HG03575 (cell line): ENCODE measurements at regions not wholly inside any gene's neighbourhood (a gene's known extent, or its start where the extent isn't known, plus 50 kb on each side); places are given as distances from the start of the nearest gene placed in this dataset.

Source experiments
- ATAC-seq: cut with Tn5 transposase; IDR thresholded peaks from one replicate; pipeline ENCODE4 v1.9.1; 2021; ENCODE audit not compliant: unreplicated experiment, insufficient number of reproducible peaks, low FRiP score; ENCODE audit errors: extremely low read depth

DNA sequence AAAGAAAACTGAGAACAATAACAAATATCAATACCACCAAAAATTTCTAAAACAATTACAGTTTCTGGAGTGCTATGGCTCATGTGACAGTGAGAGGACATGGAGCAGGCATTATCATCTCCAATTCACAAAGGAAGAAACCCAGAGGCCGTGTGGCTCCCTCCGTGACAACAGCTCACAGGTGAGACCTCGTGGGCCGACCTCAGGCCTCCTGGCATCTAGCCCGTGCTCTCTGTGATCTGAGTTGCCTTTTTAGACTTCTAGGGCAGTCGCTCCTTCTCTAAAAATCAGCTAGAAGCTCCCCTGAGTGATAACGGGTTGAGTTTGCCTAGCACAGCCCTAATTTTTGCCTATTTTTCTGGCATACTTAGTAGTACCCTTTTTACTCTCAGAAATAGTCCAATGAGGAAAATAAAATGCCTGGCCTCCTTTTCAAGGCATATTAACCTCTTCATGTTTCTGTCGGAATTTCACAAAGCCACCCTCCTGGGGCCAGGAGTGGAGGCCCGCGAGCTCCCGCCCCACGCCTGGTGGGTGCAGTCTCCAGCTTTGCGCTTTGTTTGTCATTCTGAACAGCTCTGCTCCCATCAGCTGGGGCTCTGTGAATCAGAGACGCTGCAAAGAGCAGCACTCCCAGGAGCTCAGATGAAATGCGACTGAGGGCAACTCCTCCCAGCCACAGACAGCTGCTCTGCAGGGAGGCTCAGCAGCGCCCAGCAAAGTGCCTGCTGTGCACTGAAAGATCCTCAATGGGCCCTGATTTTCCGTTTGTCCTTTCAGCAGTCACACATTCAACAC lies 292.5 kb downstream of the UQCRFS1 start:
- no peak for ATAC-seq

DNA sequence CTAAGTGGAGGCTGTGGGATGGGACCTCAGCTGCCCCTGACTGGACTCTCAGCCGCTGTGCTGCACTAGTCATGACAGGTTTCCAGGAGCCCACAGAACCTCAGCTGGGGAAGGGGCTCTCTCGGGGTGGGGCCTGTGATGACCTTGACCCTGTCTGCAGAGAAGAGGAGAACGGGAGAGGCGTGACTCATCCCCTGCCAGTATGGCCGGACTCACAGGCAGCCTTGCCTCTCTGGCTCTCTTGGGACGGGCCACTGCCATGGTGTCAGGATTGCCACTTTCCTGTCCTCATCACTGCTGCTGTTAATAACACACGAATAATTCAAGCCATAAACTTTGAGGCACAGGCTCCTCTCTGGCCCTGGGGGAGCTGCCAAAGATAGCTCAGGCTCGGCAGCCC lies 295.3 kb downstream of the UQCRFS1 start:
- no peak for ATAC-seq

DNA sequence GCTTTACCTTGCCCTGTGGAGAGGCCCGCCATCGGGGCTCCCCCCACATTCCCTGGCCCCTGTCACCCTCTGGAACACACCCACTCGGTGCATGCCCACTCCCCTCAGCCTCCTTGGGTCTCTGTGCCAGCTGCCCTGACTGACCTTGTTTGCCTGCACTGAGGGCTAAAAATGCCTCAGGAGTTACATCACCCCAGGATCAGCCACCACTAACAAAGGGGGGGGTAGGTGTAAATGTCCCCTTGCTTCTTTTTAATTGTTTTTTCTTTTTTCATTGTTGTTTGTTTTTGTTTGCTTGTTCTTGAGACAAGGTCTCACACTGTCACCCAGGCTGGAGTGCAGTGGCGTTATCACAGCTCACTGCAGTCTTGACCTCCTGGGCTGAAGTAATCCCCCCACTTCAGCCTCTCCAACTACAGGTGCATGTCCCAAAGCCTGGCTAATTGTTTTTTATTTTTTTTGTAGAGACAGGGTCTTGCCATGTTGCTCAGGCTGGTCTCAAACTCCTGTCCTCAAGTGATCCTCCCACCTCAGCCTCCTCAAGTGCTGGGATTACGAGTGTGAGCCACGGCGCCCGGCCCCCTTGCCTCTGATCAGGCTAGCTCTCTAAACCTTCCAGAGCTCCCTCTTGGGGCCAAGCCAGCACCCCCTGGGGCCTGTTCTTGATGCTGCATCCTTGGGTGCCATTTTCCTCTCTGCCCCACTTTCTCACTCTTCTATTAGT lies 297.1 kb downstream of the UQCRFS1 start:
- ATAC-seq = no peak

DNA sequence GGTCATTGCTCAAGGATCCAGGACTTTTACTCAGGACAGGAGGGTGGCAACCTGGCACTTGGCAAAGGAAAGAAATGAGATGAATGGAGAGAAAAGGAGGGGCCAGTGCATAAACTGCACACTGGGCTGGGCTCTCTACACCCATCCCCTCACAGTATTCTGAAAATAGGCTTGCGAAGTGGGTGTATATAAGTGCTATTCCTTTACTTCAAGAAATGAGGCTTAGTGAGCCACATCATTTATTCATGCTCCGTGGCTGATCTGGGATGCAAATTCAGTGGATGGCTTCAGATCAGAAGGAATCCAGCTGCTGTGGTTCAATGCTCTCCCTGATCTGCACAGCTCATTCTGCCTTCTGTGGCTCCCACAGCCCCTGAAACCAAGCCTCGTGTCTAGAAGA lies 297.7 kb downstream of the UQCRFS1 start:
- no peak for ATAC-seq

- no peak for ATAC-seq
Measured at GRCh38 chr19:28914173-28914572, 298.8 kb downstream of the UQCRFS1 start.

DNA sequence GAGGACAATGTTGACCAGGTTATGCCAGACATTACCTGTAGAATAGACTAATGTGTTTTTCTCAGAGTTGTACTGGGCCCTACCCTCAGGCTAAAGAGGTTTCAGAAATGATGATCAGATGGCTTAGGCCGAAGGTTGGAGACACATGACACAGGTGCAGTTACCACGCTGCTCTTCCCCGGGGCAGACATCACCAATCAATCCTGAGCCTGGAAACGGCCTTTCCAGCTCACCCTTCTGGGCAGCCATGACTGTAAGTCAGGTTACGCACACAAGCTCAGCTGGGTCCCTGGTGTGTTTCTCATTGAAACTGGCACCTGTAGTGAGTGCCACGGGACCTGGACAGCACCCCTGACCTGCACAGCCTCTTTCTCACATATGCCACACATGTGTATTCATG lies 299.3 kb downstream of the UQCRFS1 start:
- no peak for ATAC-seq

DNA sequence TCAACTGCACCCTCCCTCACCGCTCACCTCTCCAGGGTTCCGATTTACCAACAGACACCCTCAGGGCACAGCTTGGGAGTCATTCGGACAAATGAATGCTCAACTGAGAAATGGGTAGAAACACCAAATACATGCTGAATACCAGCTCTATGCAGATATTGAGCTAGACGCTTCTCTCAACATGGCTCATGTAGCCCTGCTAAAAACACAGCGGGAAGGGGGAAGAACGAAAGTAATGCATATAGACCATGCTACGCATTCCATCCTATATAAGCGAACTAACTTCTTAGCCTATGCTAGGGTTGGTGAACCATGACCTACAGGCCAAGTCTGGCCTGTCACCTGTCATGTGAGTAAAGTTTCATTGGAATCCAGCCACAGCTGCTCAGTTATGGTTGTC lies 304.0 kb downstream of the UQCRFS1 start:
- no peak for ATAC-seq

DNA sequence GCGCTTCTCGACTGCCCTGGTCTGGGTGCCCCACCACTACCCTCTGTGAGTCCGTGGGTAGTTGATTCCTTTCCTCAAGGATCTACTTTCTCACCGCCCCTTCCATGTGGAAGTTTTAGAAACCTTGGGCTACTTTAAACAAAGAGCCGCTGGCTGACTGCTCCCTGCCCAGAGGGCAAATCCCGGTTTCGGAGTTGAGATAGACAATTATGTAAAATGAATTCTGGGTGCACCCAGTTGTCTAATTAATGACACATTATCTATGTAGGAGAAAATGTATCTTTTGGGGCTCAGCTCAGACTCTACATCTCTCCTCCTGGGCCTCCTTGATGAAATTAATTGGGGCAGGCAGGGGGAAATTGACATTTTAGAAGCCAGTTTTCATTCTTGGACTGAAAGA lies 305.4 kb downstream of the UQCRFS1 start:
- no peak for ATAC-seq

- no peak for ATAC-seq
Measured at GRCh38 chr19:28905996-28906395, 307.0 kb downstream of the UQCRFS1 start.

DNA sequence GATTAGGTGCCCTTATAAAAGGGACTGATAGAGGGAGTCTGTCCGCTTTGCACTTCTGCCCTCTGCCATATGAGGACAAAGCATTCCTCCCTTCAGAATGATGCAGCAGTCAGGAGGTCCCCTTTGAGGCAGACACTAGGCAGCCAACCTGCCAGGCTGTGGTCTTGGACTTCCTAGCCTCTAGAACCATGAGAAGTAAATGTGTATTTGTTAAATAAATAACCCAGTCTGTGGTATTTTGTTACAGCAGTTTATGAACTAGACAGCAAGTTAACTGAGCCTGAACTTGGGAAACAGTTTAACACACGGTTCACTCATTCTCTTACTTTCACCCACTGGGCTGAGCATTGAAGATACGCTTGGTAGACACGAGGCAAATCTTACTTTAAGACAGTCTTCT lies 313.2 kb downstream of the UQCRFS1 start:
- no peak for ATAC-seq

- ATAC-seq = no peak
Measured at GRCh38 chr19:28898249-28898648, 314.7 kb downstream of the UQCRFS1 start.

- no peak for ATAC-seq
Measured at GRCh38 chr19:28889941-28890670, 322.8 kb downstream of the UQCRFS1 start.

GRCh38 chr19:28887920-28888618 lies 324.9 kb downstream of the UQCRFS1 start:
- ATAC-seq = no peak

DNA sequence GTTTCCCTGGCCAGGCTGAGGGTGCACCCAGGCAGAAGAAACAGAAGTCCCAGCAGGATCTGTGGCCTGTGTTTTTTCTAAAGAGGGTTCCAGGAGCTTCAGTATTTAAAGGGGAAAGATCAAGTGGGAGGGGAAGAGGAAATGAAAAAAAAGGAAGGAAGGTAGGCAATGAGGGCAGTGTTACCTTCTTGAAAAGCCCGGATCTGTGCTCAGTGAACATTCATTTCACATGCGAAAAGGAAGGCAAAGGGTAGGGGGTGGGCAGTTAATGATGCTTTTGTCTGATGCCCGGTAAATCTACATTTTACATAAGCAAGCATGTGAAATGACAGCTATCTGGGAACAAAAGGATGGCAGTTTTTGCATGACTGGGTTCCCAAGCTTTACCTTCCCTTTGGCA lies 326.2 kb downstream of the UQCRFS1 start:
- ATAC-seq = no peak

- ATAC-seq = no peak
Measured at GRCh38 chr19:28885965-28886364, 327.0 kb downstream of the UQCRFS1 start.

DNA sequence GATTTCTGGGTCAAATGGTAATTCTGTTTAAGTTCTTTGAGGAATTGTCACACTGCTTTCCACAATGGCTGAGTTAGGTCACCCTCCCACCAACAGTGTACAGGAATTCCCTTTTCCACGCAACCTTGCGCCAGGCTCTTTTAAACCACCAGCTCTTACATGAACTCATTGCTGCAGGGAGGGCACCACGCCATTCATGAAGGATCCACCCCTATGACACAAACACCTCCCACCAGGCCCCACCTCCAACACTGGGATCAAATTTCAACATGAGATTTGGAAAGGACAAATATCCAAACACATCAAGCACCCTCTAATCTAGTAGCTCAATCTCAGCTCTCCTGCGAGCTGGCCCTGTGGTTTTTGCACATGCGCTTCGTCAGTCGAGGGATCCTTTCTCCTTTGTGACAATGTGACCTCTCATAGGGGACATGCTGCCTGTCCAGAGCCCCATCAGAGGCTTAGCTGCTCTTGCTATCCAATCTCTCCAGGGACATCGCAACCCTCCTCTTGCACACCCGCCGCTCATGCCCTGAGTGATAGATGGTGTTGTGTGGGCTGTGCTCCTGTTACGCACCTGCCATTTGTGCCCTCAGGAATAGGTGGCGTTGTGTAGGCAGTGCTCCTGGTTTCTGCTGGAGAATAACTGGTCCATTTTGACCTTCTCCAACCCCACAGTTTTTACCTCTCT lies 328.0 kb downstream of the UQCRFS1 start:
- no peak for ATAC-seq

DNA sequence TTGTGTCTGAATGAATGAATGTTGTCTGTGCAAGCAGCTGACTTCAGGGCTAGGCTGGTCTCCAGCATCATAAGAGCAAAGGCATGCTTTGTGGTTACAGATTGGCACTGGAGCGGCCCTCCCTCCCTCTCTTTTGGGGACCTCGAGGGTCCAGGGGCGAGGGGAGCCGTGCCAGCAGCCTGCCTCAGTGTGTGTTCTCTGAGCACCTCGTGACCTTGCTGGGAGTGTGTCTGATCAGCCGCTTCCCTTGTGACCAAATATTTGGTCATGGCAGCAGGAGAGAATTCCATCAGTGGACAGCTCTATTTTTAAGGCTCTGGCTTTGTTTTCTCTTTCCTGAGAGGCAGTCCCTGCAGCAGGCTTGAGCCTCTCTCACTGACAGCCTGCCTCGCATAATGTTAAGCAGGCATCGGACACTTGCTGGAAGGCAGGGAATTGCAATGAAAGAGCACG lies 329.7 kb downstream of the UQCRFS1 start:
- no peak for ATAC-seq

DNA sequence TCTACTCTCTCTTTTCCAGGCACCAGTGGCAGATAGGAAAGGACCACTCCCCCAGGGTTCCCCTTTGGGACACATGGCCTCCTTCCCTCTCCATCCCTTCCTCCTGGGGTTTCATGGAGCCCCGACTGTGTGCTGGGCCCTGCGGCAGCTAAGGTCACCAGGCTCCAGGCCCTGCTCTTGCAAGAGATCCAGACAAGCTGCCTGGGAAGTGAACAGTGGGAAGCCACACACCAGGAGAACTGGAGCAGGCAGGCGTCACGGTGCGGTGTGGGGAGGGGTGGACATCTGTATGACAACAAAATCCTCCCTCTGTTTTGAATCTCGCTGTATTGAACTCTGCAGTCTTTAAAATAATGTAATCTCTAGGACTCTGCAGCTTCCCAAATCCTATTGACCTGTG lies 330.1 kb downstream of the UQCRFS1 start:
- no peak for ATAC-seq

DNA sequence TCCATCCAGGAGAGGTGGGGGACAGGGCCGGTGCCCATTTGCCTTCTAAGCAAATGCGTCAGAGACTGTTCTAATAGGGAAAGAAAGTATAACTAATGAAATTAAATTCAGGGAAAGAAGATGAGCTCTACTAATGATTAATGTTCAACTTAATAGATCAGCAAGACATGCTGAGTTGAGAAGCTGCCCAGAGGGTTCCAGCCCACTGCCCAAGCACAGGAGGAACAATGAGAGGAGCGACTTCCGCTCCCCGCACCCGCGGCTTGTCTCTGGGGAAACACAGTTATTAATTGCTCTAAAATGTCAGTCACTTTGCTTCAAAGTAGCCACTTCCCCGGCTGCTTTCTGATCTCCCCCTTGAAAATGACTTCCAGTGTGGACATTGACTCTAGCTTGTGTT lies 331.3 kb downstream of the UQCRFS1 start:
- no peak for ATAC-seq
